MM.1S (cell line): ENCODE measurements at regions not wholly inside any gene's neighbourhood (a gene's known extent, or its start where the extent isn't known, plus 50 kb on each side); places are given as distances from the start of the nearest gene placed in this dataset.

Experiments
- EZH2phosphoT487 ChIP-seq: fragments of 300-600 bp; sonication (generic); IDR thresholded peaks from 2 replicates; pipeline ENCODE4 v1.6.1; 2018; ENCODE audit warnings: antibody characterized with exemption, low read length
- TF ChIP-seq, protein P1 (sequence below): fragments of 300-600 bp; sonication (generic); IDR thresholded peaks from 2 replicates; pipeline ENCODE4 v1.5.1; 2016; ENCODE audit warnings: antibody characterized with exemption, low read length, mixed read lengths

GRCh38 chr5:167533814-167534795 is 757.3 kb upstream of the WWC1 start:
- TF ChIP-seq, protein P1, sequence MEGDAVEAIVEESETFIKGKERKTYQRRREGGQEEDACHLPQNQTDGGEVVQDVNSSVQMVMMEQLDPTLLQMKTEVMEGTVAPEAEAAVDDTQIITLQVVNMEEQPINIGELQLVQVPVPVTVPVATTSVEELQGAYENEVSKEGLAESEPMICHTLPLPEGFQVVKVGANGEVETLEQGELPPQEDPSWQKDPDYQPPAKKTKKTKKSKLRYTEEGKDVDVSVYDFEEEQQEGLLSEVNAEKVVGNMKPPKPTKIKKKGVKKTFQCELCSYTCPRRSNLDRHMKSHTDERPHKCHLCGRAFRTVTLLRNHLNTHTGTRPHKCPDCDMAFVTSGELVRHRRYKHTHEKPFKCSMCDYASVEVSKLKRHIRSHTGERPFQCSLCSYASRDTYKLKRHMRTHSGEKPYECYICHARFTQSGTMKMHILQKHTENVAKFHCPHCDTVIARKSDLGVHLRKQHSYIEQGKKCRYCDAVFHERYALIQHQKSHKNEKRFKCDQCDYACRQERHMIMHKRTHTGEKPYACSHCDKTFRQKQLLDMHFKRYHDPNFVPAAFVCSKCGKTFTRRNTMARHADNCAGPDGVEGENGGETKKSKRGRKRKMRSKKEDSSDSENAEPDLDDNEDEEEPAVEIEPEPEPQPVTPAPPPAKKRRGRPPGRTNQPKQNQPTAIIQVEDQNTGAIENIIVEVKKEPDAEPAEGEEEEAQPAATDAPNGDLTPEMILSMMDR: no peak
- no peak for TF ChIP-seq EZH2phosphoT487
